ENCODE measurements at regions not wholly inside any gene's neighbourhood (a gene's known extent, or its start where the extent isn't known, plus 50 kb on each side); places are given as distances from the start of the nearest gene placed in this dataset.

GRCh38 chr2:129297430-129297829, 682.0 kb upstream of the RAB6C start:
- no peak for TF ChIP-seq CTCF (IDR thresholded peaks at IDR 0.05)
- TF ChIP-seq POLR2A (IDR thresholded peaks at IDR 0.05): no peak
